ENCODE measurements at regions not wholly inside any gene's neighbourhood (a gene's known extent, or its start where the extent isn't known, plus 50 kb on each side); places are given as distances from the start of the nearest gene placed in this dataset.
A peak's percentile ranks its signal among the peaks of the same experiment; 100 is the strongest.

- DNase-seq (ENCODE audit: extremely low read depth in 1 of 11, low read depth in 9 of 11, low spot score in 4 of 11), result no peak
These were observed 55.5 kb downstream of the INHBB start for GRCh38 chr2:120401275-120402066.

- DNase-seq (ENCODE audit: extremely low read depth in 1 of 11, low read depth in 9 of 11, low spot score in 4 of 11), result no peak
These were observed 56.1 kb downstream of the INHBB start for GRCh38 chr2:120402067-120402433.

- DNase-seq (ENCODE audit: extremely low read depth in 1 of 11, low read depth in 9 of 11, low spot score in 4 of 11), result no peak
These were observed 56.6 kb downstream of the INHBB start for GRCh38 chr2:120402508-120402907.

- no peak for DNase-seq (ENCODE audit: extremely low read depth in 1 of 11, low read depth in 9 of 11, low spot score in 4 of 11)
These were observed 57.3 kb downstream of the INHBB start for GRCh38 chr2:120403261-120403660.

GRCh38 chr2:120403676-120404075, 57.7 kb downstream of the INHBB start:
- DNase-seq (ENCODE audit: extremely low read depth in 1 of 11, low read depth in 9 of 11, low spot score in 4 of 11), result no peak

- no peak for DNase-seq (ENCODE audit: extremely low read depth in 1 of 11, low read depth in 9 of 11, low spot score in 4 of 11)
These were observed 58.3 kb downstream of the INHBB start for GRCh38 chr2:120404274-120404673.

GRCh38 chr2:120404941-120405758, 59.2 kb downstream of the INHBB start:
- no peak for DNase-seq (ENCODE audit: extremely low read depth in 1 of 11, low read depth in 9 of 11, low spot score in 4 of 11)

- DNase-seq (ENCODE audit: extremely low read depth in 1 of 11, low read depth in 9 of 11, low spot score in 4 of 11), result no peak
These were observed 59.8 kb downstream of the INHBB start for GRCh38 chr2:120405759-120406099.

- DNase-seq (ENCODE audit: extremely low read depth in 1 of 11, low read depth in 9 of 11, low spot score in 4 of 11), result no peak
These were observed 60.6 kb downstream of the INHBB start for GRCh38 chr2:120406566-120406965.

GRCh38 chr2:120410487-120410886, 64.6 kb downstream of the INHBB start:
- no peak for DNase-seq (ENCODE audit: extremely low read depth in 1 of 11, low read depth in 9 of 11, low spot score in 4 of 11)

- no peak for DNase-seq (ENCODE audit: extremely low read depth in 1 of 11, low read depth in 9 of 11, low spot score in 4 of 11)
These were observed 69.1 kb downstream of the INHBB start for GRCh38 chr2:120415060-120415459.

GRCh38 chr2:120415728-120416509, 70.0 kb downstream of the INHBB start:
- no peak for DNase-seq (ENCODE audit: extremely low read depth in 1 of 11, low read depth in 9 of 11, low spot score in 4 of 11)

- no peak for DNase-seq (ENCODE audit: extremely low read depth in 1 of 11, low read depth in 9 of 11, low spot score in 4 of 11)
These were observed 72.3 kb downstream of the INHBB start for GRCh38 chr2:120418174-120418787.

- DNase-seq (ENCODE audit: extremely low read depth in 1 of 11, low read depth in 9 of 11, low spot score in 4 of 11), result peak in 1 of 11 donors; percentile 7
These were observed 73.1 kb downstream of the INHBB start for GRCh38 chr2:120419073-120419472.

- DNase-seq (ENCODE audit: extremely low read depth in 1 of 11, low read depth in 9 of 11, low spot score in 4 of 11), result no peak
These were observed 74.0 kb downstream of the INHBB start for GRCh38 chr2:120419955-120420354.

- DNase-seq (ENCODE audit: extremely low read depth in 1 of 11, low read depth in 9 of 11, low spot score in 4 of 11), result no peak
These were observed 75.3 kb downstream of the INHBB start for GRCh38 chr2:120421126-120421829.

- DNase-seq (ENCODE audit: extremely low read depth in 1 of 11, low read depth in 9 of 11, low spot score in 4 of 11), result no peak
These were observed 75.9 kb downstream of the INHBB start for GRCh38 chr2:120421830-120422175.

- no peak for DNase-seq (ENCODE audit: extremely low read depth in 1 of 11, low read depth in 9 of 11, low spot score in 4 of 11)
These were observed 76.7 kb downstream of the INHBB start for GRCh38 chr2:120422465-120423160.
